Lower lobe of right lung (tissue), 2 donors: ENCODE measurements at regions not wholly inside any gene's neighbourhood (a gene's known extent, or its start where the extent isn't known, plus 50 kb on each side); places are given as distances from the start of the nearest gene placed in this dataset.

Experiments used
- ATAC-seq, 2 donors: fragments of 200-7000 bp; cut with Tn5 transposase; one replicate each; pipeline ENCODE4 v1.9.1; 2020 to 2022; ENCODE audit warnings: mild to moderate bottlenecking in 2 of 2, moderate library complexity in 2 of 2
- DNase-seq: peaks from one replicate; pipeline ENCODE4 v3.0.0-alpha.2; 2020
- H3K27ac ChIP-seq: fragments of 200-600 bp; one replicate; pipeline ENCODE4 v1.8.0; 2022
- H3K27me3 ChIP-seq: fragments of 200-600 bp; one replicate; pipeline ENCODE4 v1.8.0; 2022; ENCODE audit warnings: low read depth
- H3K36me3 ChIP-seq: fragments of 200-600 bp; one replicate; pipeline ENCODE4 v1.8.0; 2022; ENCODE audit warnings: mild to moderate bottlenecking
- H3K4me1 ChIP-seq: fragments of 200-600 bp; one replicate; pipeline ENCODE4 v1.8.0; 2022
- H3K4me3 ChIP-seq: fragments of 200-600 bp; one replicate; pipeline ENCODE4 v1.8.0; 2022; ENCODE audit warnings: mild to moderate bottlenecking
- H3K9me3 ChIP-seq: fragments of 200-600 bp; one replicate; pipeline ENCODE4 v1.8.0; 2022
- CTCF ChIP-seq: fragments of 200-600 bp; IDR thresholded peaks from one replicate; pipeline ENCODE4 v1.8.0; 2022; ENCODE audit warnings: antibody characterized with exemption, mild to moderate bottlenecking
- intact Hi-C: fragments of 100-400 bp; cut with DNase I; formaldehyde crosslinking; loops from one replicate; pipeline ENCODE4 v1.11.0; 2022
- donor health status: DM: no; HTN: yes; CAD: no; lungs with severe emphysema.

- intact Hi-C loops = no loop called here
- Histone ChIP-seq H3K9me3 (no peaks in the 10 kb centered on the region), H3K36me3 (no peaks in the 10 kb centered on the region), H3K4me3 (no peak overlapping the region), H3K4me1 (no peaks in the 10 kb centered on the region), H3K27me3 (no peaks in the 10 kb centered on the region), H3K27ac (no peak overlapping the region)
- DNase-seq = no peak
- TF ChIP-seq CTCF = no peak
- no peak for ATAC-seq
Observed at GRCh38 chr1:244998717-244999346, 134.5 kb upstream of the HNRNPU start.

GRCh38 chr1:244995602-244996400 is 131.5 kb upstream of the HNRNPU start:
- ATAC-seq = peak; percentile 62 to 87
- no peaks in the 10 kb centered on the region for H3K9me3 ChIP-seq
- H3K4me3 ChIP-seq = no peak overlapping the region
- TF ChIP-seq CTCF = no peak
- no peaks in the 10 kb centered on the region for H3K27me3 ChIP-seq
- no peak for DNase-seq
- H3K4me1 ChIP-seq = no peaks in the 10 kb centered on the region
- intact Hi-C loops = no loop called here
- no peaks in the 10 kb centered on the region for H3K36me3 ChIP-seq
- no peak overlapping the region for H3K27ac ChIP-seq

GRCh38 chr1:244992833-244993232 is 128.5 kb upstream of the HNRNPU start:
- H3K27me3 ChIP-seq = no peaks in the 10 kb centered on the region
- H3K4me3 ChIP-seq = no peak overlapping the region
- H3K9me3 ChIP-seq = no peaks in the 10 kb centered on the region
- H3K36me3 ChIP-seq = no peaks in the 10 kb centered on the region
- no peak for TF ChIP-seq CTCF
- no peak for ATAC-seq
- intact Hi-C loops = no loop called here
- H3K27ac ChIP-seq = no peak overlapping the region
- H3K4me1 ChIP-seq = no peaks in the 10 kb centered on the region
- DNase-seq = no peak

- ATAC-seq (no peak), DNase-seq (no peak)
- H3K9me3 ChIP-seq = no peaks in the 10 kb centered on the region
- no peak for TF ChIP-seq CTCF
- no peak overlapping the region for H3K27ac ChIP-seq
- H3K27me3 ChIP-seq = no peaks in the 10 kb centered on the region
- no peak overlapping the region for H3K4me3 ChIP-seq
- intact Hi-C loops = no loop called here
- no peaks in the 10 kb centered on the region for H3K4me1 ChIP-seq
- no peaks in the 10 kb centered on the region for H3K36me3 ChIP-seq
Observed at GRCh38 chr1:244989813-244990212, 125.5 kb upstream of the HNRNPU start.

DNA sequence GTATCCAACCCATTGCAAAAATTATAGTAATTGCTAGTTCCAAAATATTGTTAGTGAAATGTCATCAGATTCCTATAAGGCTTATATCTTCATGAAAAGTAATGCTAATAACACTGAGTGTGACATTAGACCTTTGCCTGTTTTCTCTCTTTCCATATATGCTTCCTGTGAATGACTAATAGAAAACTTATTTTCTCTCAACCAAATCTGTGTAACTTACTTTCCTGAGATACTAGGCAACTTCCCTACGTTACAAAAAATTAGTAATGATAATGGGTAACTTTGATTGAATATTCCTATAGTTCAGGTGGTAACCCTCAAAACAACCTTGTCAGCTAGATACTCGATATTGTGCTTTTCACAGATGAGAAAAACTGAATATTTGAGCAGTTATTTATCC is 124.2 kb upstream of the HNRNPU start:
- TF ChIP-seq CTCF = no peak
- Histone ChIP-seq H3K4me3 (no peak overlapping the region), H3K27ac (no peak overlapping the region), H3K4me1 (no peaks in the 10 kb centered on the region), H3K9me3 (no peaks in the 10 kb centered on the region), H3K27me3 (no peaks in the 10 kb centered on the region), H3K36me3 (no peaks in the 10 kb centered on the region)
- no peak for DNase-seq
- ATAC-seq = no peak
- intact Hi-C loops = no loop called here
